ENCODE measurements at regions not wholly inside any gene's neighbourhood (a gene's known extent, or its start where the extent isn't known, plus 50 kb on each side); places are given as distances from the start of the nearest gene placed in this dataset.

DNA sequence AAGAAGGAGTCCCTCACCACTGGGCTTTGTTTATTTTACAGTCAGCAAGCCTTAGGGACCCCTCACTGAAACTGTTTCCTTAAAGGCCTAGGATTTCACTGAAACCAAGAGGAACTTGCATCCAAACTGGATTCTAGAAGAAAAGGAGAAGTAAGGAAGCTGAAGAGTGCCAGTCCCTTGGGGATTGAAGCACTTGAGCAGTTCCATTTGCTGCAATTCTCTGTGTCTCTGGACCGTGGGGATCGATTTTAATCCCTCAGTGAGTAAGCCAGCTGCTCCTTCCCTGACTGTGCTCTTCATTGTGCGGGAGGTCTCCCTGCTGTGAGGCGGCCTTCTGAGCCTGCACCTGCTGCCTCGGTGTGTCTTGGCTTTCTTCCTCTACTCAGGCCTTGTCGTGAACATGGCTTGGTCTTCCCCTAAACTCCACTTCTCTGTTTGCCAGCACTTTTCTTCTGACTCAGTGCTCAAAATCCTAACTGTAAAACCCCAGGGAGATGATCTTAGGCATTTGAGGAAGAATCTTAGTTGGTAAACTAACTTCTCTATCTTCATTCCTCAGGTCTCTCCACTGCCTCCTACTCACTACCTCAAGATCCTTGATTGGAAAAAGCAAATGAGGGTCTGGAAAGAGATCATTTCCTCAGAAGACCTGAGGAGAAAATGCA lies 132.6 kb downstream of the SLC38A6 start:
- TF ChIP-seq, protein P1, sequence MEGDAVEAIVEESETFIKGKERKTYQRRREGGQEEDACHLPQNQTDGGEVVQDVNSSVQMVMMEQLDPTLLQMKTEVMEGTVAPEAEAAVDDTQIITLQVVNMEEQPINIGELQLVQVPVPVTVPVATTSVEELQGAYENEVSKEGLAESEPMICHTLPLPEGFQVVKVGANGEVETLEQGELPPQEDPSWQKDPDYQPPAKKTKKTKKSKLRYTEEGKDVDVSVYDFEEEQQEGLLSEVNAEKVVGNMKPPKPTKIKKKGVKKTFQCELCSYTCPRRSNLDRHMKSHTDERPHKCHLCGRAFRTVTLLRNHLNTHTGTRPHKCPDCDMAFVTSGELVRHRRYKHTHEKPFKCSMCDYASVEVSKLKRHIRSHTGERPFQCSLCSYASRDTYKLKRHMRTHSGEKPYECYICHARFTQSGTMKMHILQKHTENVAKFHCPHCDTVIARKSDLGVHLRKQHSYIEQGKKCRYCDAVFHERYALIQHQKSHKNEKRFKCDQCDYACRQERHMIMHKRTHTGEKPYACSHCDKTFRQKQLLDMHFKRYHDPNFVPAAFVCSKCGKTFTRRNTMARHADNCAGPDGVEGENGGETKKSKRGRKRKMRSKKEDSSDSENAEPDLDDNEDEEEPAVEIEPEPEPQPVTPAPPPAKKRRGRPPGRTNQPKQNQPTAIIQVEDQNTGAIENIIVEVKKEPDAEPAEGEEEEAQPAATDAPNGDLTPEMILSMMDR (IDR thresholded peaks at IDR 0.05), result no peak
- TF ChIP-seq POLR2AphosphoS5 (IDR thresholded peaks at IDR 0.05) (no peak), EP300 (IDR thresholded peaks at IDR 0.05) (no peak), POLR2A (IDR thresholded peaks at IDR 0.05) (no peak)
- Histone ChIP-seq H3K27ac (no peak overlapping the region), H3K36me3 (no peaks in the 10 kb centered on the region), H3K9me3 (peaks cover 0 to 8% (median 4%) of the 10 kb centered on the region in 4 donors), H3K4me3 (no peak overlapping the region), H3K4me1 (peaks cover 0 to 4% (median 0%) of the 10 kb centered on the region in 4 donors), H3K27me3 (peaks cover 0 to 21% (median 4%) of the 10 kb centered on the region in 3 donors)
- 70 to 72% methylated on average over 6 of the region's 6 CpGs for WGBS, 2 donors
- no peak for DNase-seq
- intact Hi-C loops (cut with DNase I), result no loop called here

DNA sequence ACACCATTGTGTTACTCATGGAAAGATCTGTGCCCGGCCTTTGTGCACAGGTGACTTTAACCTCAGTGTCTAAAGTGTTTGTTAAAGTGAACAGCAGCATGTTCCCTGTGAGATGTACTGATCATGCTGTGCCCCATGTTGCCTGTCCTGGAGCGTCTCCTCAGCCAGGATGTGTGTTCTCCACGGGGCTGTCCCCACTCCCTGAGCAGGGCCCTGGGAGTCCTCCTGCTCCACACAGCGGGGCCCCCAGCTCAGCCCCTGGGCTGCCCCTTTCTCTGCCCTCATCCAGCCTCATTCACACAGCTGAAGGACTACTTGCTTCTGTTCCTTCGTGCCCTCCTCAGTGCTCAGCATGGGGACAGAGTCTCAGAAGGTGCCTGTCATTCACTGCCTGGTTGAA lies 131.5 kb downstream of the SLC38A6 start:
- H3K4me1 ChIP-seq, result peaks cover 0 to 7% (median 7%) of the 10 kb centered on the region in 4 donors
- H3K27me3 ChIP-seq, result peaks cover 0 to 21% (median 4%) of the 10 kb centered on the region in 3 donors
- H3K36me3 ChIP-seq, result no peaks in the 10 kb centered on the region
- no peak overlapping the region for H3K27ac ChIP-seq
- no peak for DNase-seq
- TF ChIP-seq, protein P1 (IDR thresholded peaks at IDR 0.05), result no peak
- TF ChIP-seq EP300 (IDR thresholded peaks at IDR 0.05) (no peak), POLR2A (IDR thresholded peaks at IDR 0.05) (no peak), POLR2AphosphoS5 (IDR thresholded peaks at IDR 0.05) (no peak)
- no peak overlapping the region for H3K4me3 ChIP-seq
- peaks cover 0 to 8% (median 4%) of the 10 kb centered on the region in 4 donors for H3K9me3 ChIP-seq
- intact Hi-C loops (cut with DNase I), result no loop called here
- 84 to 87% methylated on average over 5 of the region's 5 CpGs for WGBS, 2 donors

DNA sequence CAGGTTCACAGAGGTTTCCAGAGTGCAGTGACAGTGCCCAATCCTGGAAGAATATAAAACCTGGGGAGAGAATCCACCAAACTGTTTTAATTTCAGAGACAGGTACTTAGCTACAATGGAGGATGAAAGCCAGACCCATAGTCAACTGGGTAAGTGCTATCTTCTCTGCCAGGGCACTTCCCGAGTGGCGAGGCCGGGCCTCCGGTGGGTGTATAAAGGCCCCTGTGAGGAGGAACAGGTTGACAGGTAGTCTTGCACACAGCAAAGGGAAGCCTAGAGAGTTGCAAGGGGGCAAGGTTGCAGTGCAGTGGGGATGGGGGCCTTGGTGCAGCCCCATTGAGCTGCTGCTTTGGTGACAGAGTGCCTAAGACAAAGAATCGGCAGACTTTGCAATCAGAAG lies 130.7 kb downstream of the SLC38A6 start:
- intact Hi-C loops (cut with DNase I), result no loop called here
- no peak overlapping the region for H3K27ac ChIP-seq
- H3K27me3 ChIP-seq, result peaks cover 0 to 21% (median 4%) of the 10 kb centered on the region in 3 donors
- TF ChIP-seq EP300 (IDR thresholded peaks at IDR 0.05), result no peak
- TF ChIP-seq, protein P1 (IDR thresholded peaks at IDR 0.05), result no peak
- H3K4me1 ChIP-seq, result peaks cover 0 to 13% (median 10%) of the 10 kb centered on the region in 4 donors
- no peak overlapping the region for H3K4me3 ChIP-seq
- H3K36me3 ChIP-seq, result no peaks in the 10 kb centered on the region
- 93 to 96% methylated on average over 5 of the region's 5 CpGs for WGBS, 2 donors
- DNase-seq, result no peak
- H3K9me3 ChIP-seq, result peaks cover 0 to 8% (median 4%) of the 10 kb centered on the region in 4 donors

DNA sequence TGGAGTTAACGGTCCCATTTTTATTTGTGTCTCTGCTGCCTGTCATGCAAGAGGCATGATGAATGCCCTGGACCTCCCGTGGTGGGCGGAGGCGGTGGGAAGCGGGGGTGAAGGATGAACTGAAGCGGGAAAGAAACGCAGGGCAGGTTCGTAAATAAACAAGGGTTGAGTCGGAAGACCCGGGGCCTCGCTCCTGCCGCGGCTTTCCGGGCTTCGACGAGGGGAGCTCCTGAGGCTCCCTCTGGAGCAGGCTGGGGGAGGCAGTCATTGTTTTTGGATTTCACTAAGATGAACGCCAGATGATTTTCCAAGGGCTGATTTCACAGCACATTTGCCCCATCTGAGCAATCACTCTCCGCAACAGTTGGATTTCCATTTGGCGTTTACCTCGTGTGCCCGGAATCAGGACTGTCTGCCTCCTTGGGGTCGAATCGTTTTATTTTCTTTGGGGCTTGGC lies 130.2 kb downstream of the SLC38A6 start:
- Histone ChIP-seq H3K27me3 (peaks cover 0 to 21% (median 4%) of the 10 kb centered on the region in 3 donors), H3K27ac (no peak overlapping the region), H3K4me3 (no peak overlapping the region), H3K36me3 (no peaks in the 10 kb centered on the region), H3K4me1 (peaks cover 0 to 13% (median 10%) of the 10 kb centered on the region in 4 donors), H3K9me3 (peaks cover 0 to 8% (median 4%) of the 10 kb centered on the region in 4 donors)
- intact Hi-C loops (cut with DNase I), result no loop called here
- DNase-seq, result no peak
- TF ChIP-seq EP300 (IDR thresholded peaks at IDR 0.05) (no peak), POLR2AphosphoS5 (IDR thresholded peaks at IDR 0.05) (no peak), POLR2A (IDR thresholded peaks at IDR 0.05) (no peak)
- TF ChIP-seq, protein P1 (IDR thresholded peaks at IDR 0.05), result no peak
- WGBS, 2 donors, result 60 to 68% methylated on average over 23 of the region's 23 CpGs

All from sigmoid colon (tissue), 6 donors.